ENCODE measurements at regions not wholly inside any gene's neighbourhood (a gene's known extent, or its start where the extent isn't known, plus 50 kb on each side); places are given as distances from the start of the nearest gene placed in this dataset.

GRCh38 chr1:11397151-11397901 lies 81.6 kb upstream of the DISP3 start:
- no peak for TF ChIP-seq SMC3 (conservative IDR thresholded peaks at IDR 0.05; ENCODE audit: poor library complexity)
- TF ChIP-seq, protein P1, sequence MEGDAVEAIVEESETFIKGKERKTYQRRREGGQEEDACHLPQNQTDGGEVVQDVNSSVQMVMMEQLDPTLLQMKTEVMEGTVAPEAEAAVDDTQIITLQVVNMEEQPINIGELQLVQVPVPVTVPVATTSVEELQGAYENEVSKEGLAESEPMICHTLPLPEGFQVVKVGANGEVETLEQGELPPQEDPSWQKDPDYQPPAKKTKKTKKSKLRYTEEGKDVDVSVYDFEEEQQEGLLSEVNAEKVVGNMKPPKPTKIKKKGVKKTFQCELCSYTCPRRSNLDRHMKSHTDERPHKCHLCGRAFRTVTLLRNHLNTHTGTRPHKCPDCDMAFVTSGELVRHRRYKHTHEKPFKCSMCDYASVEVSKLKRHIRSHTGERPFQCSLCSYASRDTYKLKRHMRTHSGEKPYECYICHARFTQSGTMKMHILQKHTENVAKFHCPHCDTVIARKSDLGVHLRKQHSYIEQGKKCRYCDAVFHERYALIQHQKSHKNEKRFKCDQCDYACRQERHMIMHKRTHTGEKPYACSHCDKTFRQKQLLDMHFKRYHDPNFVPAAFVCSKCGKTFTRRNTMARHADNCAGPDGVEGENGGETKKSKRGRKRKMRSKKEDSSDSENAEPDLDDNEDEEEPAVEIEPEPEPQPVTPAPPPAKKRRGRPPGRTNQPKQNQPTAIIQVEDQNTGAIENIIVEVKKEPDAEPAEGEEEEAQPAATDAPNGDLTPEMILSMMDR (IDR thresholded peaks at IDR 0.05; ENCODE audit: poor library complexity, severe bottlenecking): no peak
- no peak for TF ChIP-seq POLR2AphosphoS5 (IDR thresholded peaks at IDR 0.05)
- no peak for TF ChIP-seq RAD21 (conservative IDR thresholded peaks at IDR 0.05)
- TF ChIP-seq TAF1 (IDR thresholded peaks at IDR 0.05; ENCODE audit: low read depth): no peak
